ENCODE measurements at regions not wholly inside any gene's neighbourhood (a gene's known extent, or its start where the extent isn't known, plus 50 kb on each side); places are given as distances from the start of the nearest gene placed in this dataset.

GRCh38 chr7:93636276-93636675 lies 61.8 kb upstream of the CALCR start:
- no peak for DNase-seq

GRCh38 chr7:93632371-93632770 lies 57.8 kb upstream of the CALCR start:
- no peak for DNase-seq

- DNase-seq = no peak
Measured at GRCh38 chr7:93629291-93629801, 54.8 kb upstream of the CALCR start.

- DNase-seq = no peak
Measured at GRCh38 chr7:93626869-93627268, 52.3 kb upstream of the CALCR start.
